Activated naive CD8-positive, alpha-beta T cell treated with anti-CD3 and anti-CD28 coated beads, Interleukin-2, amount 10 ng/mL, durations not matched to agents 7 days and 5 days (primary cell): ENCODE measurements at regions not wholly inside any gene's neighbourhood (a gene's known extent, or its start where the extent isn't known, plus 50 kb on each side); places are given as distances from the start of the nearest gene placed in this dataset.

Experiments used
- ATAC-seq: fragments of 150-1000 bp; cut with Tn5 transposase; one replicate; pipeline ENCODE4 v1.10.0; 2021; ENCODE audit warnings: low read depth, moderate library complexity
- POLR2A ChIA-PET: fragments of 350-600 bp; sonication (Branson Sonifier 250); formaldehyde crosslinking; loops from one replicate; lab custom pipeline; 2021; ENCODE audit warnings: antibody characterized with exemption; lab: Charles Lee
- DNase-seq: peaks from one replicate; pipeline ENCODE4 v3.0.0; 2021
- H3K27ac Mint-ChIP-seq: one replicate; pipeline ENCODE4 v1.8.0; 2022; ENCODE audit warnings: mild to moderate bottlenecking, mixed read lengths
- H3K27me3 Mint-ChIP-seq: one replicate; pipeline ENCODE4 v1.8.0; 2022; ENCODE audit warnings: mild to moderate bottlenecking, moderate library complexity, mixed read lengths
- H3K36me3 Mint-ChIP-seq: one replicate; pipeline ENCODE4 v1.8.0; 2021; ENCODE audit warnings: mild to moderate bottlenecking, mixed read lengths
- H3K4me1 Mint-ChIP-seq: one replicate; pipeline ENCODE4 v1.8.0; 2021; ENCODE audit warnings: mixed read lengths
- H3K4me3 Mint-ChIP-seq: one replicate; pipeline ENCODE4 v1.8.0; 2022; ENCODE audit warnings: mild to moderate bottlenecking, moderate library complexity, mixed read lengths
- H3K9me3 Mint-ChIP-seq: one replicate; pipeline ENCODE4 v1.8.0; 2021; ENCODE audit warnings: mixed read lengths

- POLR2A ChIA-PET = no interaction called here
- H3K4me1 Mint-ChIP-seq = no peaks in the 10 kb centered on the region
- no peak for DNase-seq
- no peak for ATAC-seq
- no peak overlapping the region for H3K4me3 Mint-ChIP-seq
- H3K27ac Mint-ChIP-seq = no peak overlapping the region
- no peaks in the 10 kb centered on the region for H3K9me3 Mint-ChIP-seq
- no peaks in the 10 kb centered on the region for H3K36me3 Mint-ChIP-seq
- H3K27me3 Mint-ChIP-seq = peaks cover 3% of the 10 kb centered on the region
Observed at GRCh38 chr6:56760842-56761241, 118.2 kb upstream of the DST start.

DNA sequence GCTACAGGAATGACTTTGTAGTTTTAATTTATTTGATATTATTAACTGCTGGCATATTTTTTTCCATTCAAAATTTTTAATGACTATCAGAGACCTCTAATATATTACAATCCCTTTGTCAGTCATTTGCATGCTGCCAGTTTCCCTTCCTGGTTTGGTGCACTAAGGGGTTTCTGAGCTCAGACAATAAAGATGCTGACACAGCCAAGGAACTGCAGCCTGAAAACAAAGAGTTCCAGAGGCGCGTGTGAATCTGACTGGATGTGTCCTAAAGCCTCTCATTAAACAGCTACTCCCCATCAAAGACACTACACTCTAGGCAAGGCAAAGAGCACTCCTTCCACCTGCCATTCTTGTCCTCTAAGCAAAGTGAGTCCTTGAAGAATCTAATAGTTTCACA lies 116.8 kb upstream of the DST start:
- POLR2A ChIA-PET = no interaction called here

DNA sequence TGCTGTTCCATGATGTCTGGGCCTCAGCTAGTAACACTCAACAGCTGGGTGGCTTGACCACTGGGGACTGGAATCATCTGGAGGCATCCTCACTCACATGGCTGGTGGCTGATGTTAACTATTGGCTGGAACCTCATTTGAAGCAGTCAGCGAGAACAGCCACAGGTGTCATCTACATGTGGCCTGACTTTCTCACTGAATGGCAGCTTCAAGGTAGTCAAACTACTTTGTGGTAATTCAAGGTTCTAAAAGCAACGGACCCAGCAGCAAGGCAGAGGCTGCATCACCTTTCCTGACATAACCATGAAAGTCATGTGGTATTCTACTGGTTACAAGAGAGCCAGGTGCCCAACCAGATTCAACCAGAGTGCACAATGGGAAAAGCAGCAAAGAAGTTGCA lies 115.9 kb upstream of the DST start:
- Mint-ChIP-seq H3K4me3 (no peak overlapping the region), H3K4me1 (no peaks in the 10 kb centered on the region), H3K9me3 (no peaks in the 10 kb centered on the region), H3K27me3 (peaks cover 6% of the 10 kb centered on the region), H3K27ac (no peak overlapping the region), H3K36me3 (no peaks in the 10 kb centered on the region)
- DNase-seq (no peak), ATAC-seq (no peak)
- POLR2A ChIA-PET = no interaction called here

More for the DNA sequence above, 116.8 kb upstream of the DST start:
- Mint-ChIP-seq H3K4me1 (no peaks in the 10 kb centered on the region), H3K9me3 (no peaks in the 10 kb centered on the region), H3K4me3 (no peak overlapping the region), H3K36me3 (no peaks in the 10 kb centered on the region), H3K27me3 (peaks cover 5% of the 10 kb centered on the region), H3K27ac (no peak overlapping the region)
- DNase-seq (no peak), ATAC-seq (no peak)

- Mint-ChIP-seq H3K27ac (no peak overlapping the region), H3K4me1 (no peaks in the 10 kb centered on the region), H3K9me3 (no peaks in the 10 kb centered on the region), H3K4me3 (no peak overlapping the region), H3K36me3 (no peaks in the 10 kb centered on the region), H3K27me3 (peaks cover 8% of the 10 kb centered on the region)
- POLR2A ChIA-PET = no interaction called here
- no peak for ATAC-seq
- DNase-seq = no peak
Observed at GRCh38 chr6:56758120-56758519, 115.4 kb upstream of the DST start.

GRCh38 chr6:56757588-56757984 lies 114.9 kb upstream of the DST start:
- Mint-ChIP-seq H3K4me3 (no peak overlapping the region), H3K27ac (no peak overlapping the region), H3K36me3 (no peaks in the 10 kb centered on the region), H3K9me3 (no peaks in the 10 kb centered on the region), H3K27me3 (peaks cover 8% of the 10 kb centered on the region), H3K4me1 (peaks cover 2% of the 10 kb centered on the region)
- POLR2A ChIA-PET = no interaction called here
- DNase-seq (no peak), ATAC-seq (no peak)

GRCh38 chr6:56756791-56757587 lies 114.3 kb upstream of the DST start:
- Mint-ChIP-seq H3K9me3 (no peaks in the 10 kb centered on the region), H3K4me1 (peaks cover 2% of the 10 kb centered on the region), H3K27ac (no peak overlapping the region), H3K4me3 (no peak overlapping the region), H3K36me3 (no peaks in the 10 kb centered on the region), H3K27me3 (peaks cover 8% of the 10 kb centered on the region)
- POLR2A ChIA-PET = no interaction called here
- no peak for DNase-seq
- no peak for ATAC-seq

- peaks cover 8% of the 10 kb centered on the region for H3K27me3 Mint-ChIP-seq
- H3K4me1 Mint-ChIP-seq = peaks cover 2% of the 10 kb centered on the region
- ATAC-seq (no peak), DNase-seq (no peak)
- POLR2A ChIA-PET = no interaction called here
- H3K9me3 Mint-ChIP-seq = no peaks in the 10 kb centered on the region
- no peaks in the 10 kb centered on the region for H3K36me3 Mint-ChIP-seq
- H3K27ac Mint-ChIP-seq = no peak overlapping the region
- H3K4me3 Mint-ChIP-seq = no peak overlapping the region
Observed at GRCh38 chr6:56756219-56756789, 113.6 kb upstream of the DST start.

DNA sequence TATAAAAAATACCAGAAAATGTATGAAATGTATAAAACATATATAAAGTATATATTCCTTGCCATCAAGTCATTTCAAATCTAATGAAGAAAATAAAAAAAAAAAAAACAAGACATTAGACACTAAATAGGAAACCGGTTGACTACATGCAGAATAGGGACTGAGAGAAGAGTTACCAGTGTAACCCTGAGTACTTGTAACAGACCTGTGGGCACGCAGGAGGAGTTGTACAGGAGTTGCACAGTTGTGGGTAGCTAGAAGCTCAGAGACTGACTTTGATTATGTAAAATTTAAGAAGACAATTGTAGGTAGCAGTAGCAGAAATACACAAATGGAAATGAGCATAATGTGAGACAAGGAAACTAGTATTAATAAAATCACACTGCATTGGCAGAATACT lies 112.4 kb upstream of the DST start:
- Mint-ChIP-seq H3K4me1 (peaks cover 2% of the 10 kb centered on the region), H3K36me3 (no peaks in the 10 kb centered on the region), H3K9me3 (no peaks in the 10 kb centered on the region), H3K27me3 (peaks cover 8% of the 10 kb centered on the region), H3K4me3 (no peak overlapping the region), H3K27ac (no peak overlapping the region)
- DNase-seq (no peak), ATAC-seq (no peak)
- POLR2A ChIA-PET = no interaction called here

DNA sequence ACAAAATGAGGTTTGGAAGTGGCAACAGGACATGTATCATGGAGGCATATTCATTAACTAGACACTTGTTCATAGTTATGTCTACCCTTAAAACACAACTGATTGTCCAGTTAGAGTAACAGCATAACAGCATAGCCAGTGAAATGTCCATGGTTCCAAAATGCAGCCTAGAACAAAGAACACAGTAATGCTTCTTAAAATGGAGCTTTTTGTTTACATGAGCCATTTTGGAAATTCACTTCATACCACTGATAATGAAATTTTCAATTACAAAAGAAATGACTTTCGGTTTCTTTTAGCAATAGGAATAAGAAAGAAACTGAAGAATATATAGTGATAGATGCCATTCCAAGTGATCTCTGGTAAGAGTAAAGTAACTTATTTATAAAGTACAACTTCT lies 111.1 kb upstream of the DST start:
- ATAC-seq (no peak), DNase-seq (no peak)
- H3K36me3 Mint-ChIP-seq = no peaks in the 10 kb centered on the region
- H3K4me1 Mint-ChIP-seq = peaks cover 2% of the 10 kb centered on the region
- peaks cover 8% of the 10 kb centered on the region for H3K27me3 Mint-ChIP-seq
- no peak overlapping the region for H3K4me3 Mint-ChIP-seq
- H3K9me3 Mint-ChIP-seq = no peaks in the 10 kb centered on the region
- POLR2A ChIA-PET = no interaction called here
- H3K27ac Mint-ChIP-seq = no peak overlapping the region

- POLR2A ChIA-PET = interaction anchor here (0.6 kb wide), 1 partner anchor 556 kb away, joined by 3 read pairs; no protein-coding TSS in a partner anchor
- no peaks in the 10 kb centered on the region for H3K9me3 Mint-ChIP-seq
- H3K4me3 Mint-ChIP-seq = no peak overlapping the region
- H3K4me1 Mint-ChIP-seq = peaks cover 2% of the 10 kb centered on the region
- DNase-seq = no peak
- no peak for ATAC-seq
- no peaks in the 10 kb centered on the region for H3K36me3 Mint-ChIP-seq
- peaks cover 8% of the 10 kb centered on the region for H3K27me3 Mint-ChIP-seq
- H3K27ac Mint-ChIP-seq = no peak overlapping the region
Observed at GRCh38 chr6:56752534-56752933, 109.8 kb upstream of the DST start.

DNA sequence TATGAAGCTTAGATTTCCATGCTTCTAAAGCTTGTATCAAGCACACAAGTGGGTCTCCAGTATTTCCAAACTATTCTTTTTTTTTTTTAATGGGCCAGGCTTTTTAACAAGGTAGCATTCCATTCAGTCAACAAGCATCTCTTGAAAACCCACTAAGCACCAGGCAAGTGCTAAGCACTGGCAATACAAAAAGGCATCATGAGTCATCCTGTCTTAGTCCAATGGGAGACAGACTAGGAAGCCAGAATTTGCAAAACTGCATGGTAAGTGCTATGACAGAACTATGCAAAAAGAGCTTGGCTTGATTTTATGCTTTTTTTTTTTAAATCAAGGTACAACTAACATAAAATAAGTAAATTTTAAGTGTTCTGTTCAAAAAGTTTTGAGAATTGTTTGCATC lies 109.3 kb upstream of the DST start:
- POLR2A ChIA-PET = interaction anchor here (0.6 kb wide), 1 partner anchor 46 kb away, joined by 4 read pairs; no protein-coding TSS in a partner anchor
- no peak overlapping the region for H3K4me3 Mint-ChIP-seq
- DNase-seq (no peak), ATAC-seq (no peak)
- no peak overlapping the region for H3K27ac Mint-ChIP-seq
- peaks cover 2% of the 10 kb centered on the region for H3K4me1 Mint-ChIP-seq
- peaks cover 8% of the 10 kb centered on the region for H3K27me3 Mint-ChIP-seq
- H3K36me3 Mint-ChIP-seq = no peaks in the 10 kb centered on the region
- no peaks in the 10 kb centered on the region for H3K9me3 Mint-ChIP-seq

- no peak for DNase-seq
Observed at GRCh38 chr6:56751604-56752003, 108.9 kb upstream of the DST start.

DNA sequence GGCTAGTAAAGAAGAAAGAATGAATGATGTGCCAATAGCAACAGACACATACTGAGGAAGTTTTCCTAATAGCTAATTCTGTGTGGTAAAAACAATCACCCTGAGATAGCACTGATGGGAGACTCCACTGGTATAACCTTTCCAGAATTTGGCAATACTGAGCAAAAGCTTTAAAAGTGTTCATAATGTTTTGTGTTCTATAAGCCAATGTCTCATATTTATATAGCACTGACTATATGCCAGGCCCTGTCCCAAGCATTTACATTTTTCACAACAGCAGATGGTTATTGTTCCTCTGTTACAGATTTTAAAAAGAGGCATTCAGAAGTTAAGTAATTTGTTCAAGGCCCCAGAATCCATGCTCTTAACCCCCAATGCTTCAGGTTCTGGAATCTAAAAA lies 108.0 kb upstream of the DST start:
- DNase-seq (no peak), ATAC-seq (no peak)
- Mint-ChIP-seq H3K36me3 (no peaks in the 10 kb centered on the region), H3K9me3 (no peaks in the 10 kb centered on the region), H3K4me1 (peaks cover 2% of the 10 kb centered on the region), H3K27ac (no peak overlapping the region), H3K4me3 (no peak overlapping the region), H3K27me3 (peaks cover 8% of the 10 kb centered on the region)
- POLR2A ChIA-PET = no interaction called here

More at GRCh38 chr6:56751604-56752003, 108.9 kb upstream of the DST start:
- Mint-ChIP-seq H3K4me1 (peaks cover 2% of the 10 kb centered on the region), H3K4me3 (no peak overlapping the region), H3K27me3 (peaks cover 10% of the 10 kb centered on the region), H3K9me3 (no peaks in the 10 kb centered on the region), H3K36me3 (no peaks in the 10 kb centered on the region), H3K27ac (no peak overlapping the region)
- POLR2A ChIA-PET = interaction anchor here (0.6 kb wide), 1 partner anchor 47 kb away, joined by 4 read pairs; no protein-coding TSS in a partner anchor
- ATAC-seq = no peak

- no peak for DNase-seq
- H3K27ac Mint-ChIP-seq = no peak overlapping the region
- peaks cover 7% of the 10 kb centered on the region for H3K27me3 Mint-ChIP-seq
- POLR2A ChIA-PET = no interaction called here
- H3K9me3 Mint-ChIP-seq = no peaks in the 10 kb centered on the region
- peaks cover 2% of the 10 kb centered on the region for H3K4me1 Mint-ChIP-seq
- no peak for ATAC-seq
- no peaks in the 10 kb centered on the region for H3K36me3 Mint-ChIP-seq
- H3K4me3 Mint-ChIP-seq = no peak overlapping the region
Observed at GRCh38 chr6:56749632-56750151, 107.0 kb upstream of the DST start.
